ENCODE measurements at regions not wholly inside any gene's neighbourhood (a gene's known extent, or its start where the extent isn't known, plus 50 kb on each side); places are given as distances from the start of the nearest gene placed in this dataset.

GRCh38 chr22:44625421-44625760, 76.6 kb upstream of the PRR5 start:
- TF ChIP-seq CTCF (IDR thresholded peaks at IDR 0.05), result no peak
- Histone ChIP-seq H3K27ac (no peak overlapping the region), H3K4me3 (no peak overlapping the region), H3K36me3 (ENCODE audit: insufficient read depth in 1 of 2, low read depth in 1 of 2) (no peaks in the 10 kb centered on the region), H3K4me1 (no peaks in the 10 kb centered on the region), H3K27me3 (ENCODE audit: insufficient read depth in 3 of 3, low read length in 2 of 3) (peaks cover 0 to 36% (median 7%) of the 10 kb centered on the region in 3 donors), H3K9me3 (no peaks in the 10 kb centered on the region)
- 74 to 82% (median 81%) methylated on average over 7 of the region's 7 CpGs for WGBS, 3 donors
- intact Hi-C loops (cut with DNase I), result loop anchor here (5.0 to 10.0 kb wide), 4 partner anchors 521 to 1238 kb away; no protein-coding TSS in a partner anchor
- ATAC-seq (no peak), DNase-seq (peak in 1 of 2 donors; percentile 31)

- DNase-seq (peak in 1 of 2 donors; percentile 37), ATAC-seq (no peak)
- TF ChIP-seq CTCF (IDR thresholded peaks at IDR 0.05), result no peak
- no peak overlapping the region for H3K27ac ChIP-seq
- no peak overlapping the region for H3K4me3 ChIP-seq
- no peaks in the 10 kb centered on the region for H3K4me1 ChIP-seq
- intact Hi-C loops (cut with DNase I), result loop anchor here (5.0 to 10.0 kb wide), 4 partner anchors 520 to 1238 kb away; no protein-coding TSS in a partner anchor
- H3K9me3 ChIP-seq, result no peaks in the 10 kb centered on the region
- 74 to 79% (median 76%) methylated on average over 25 to 27 of the region's 27 CpGs for WGBS, 3 donors
- H3K36me3 ChIP-seq (ENCODE audit: insufficient read depth in 1 of 2, low read depth in 1 of 2), result no peaks in the 10 kb centered on the region
- peaks cover 0 to 41% (median 12%) of the 10 kb centered on the region in 3 donors for H3K27me3 ChIP-seq (ENCODE audit: insufficient read depth in 3 of 3, low read length in 2 of 3)
These were observed 77.1 kb upstream of the PRR5 start for GRCh38 chr22:44624689-44625420.

- ATAC-seq (no peak), DNase-seq (peak in 1 of 2 donors; percentile 36)
- Histone ChIP-seq H3K4me1 (no peaks in the 10 kb centered on the region), H3K9me3 (no peaks in the 10 kb centered on the region), H3K36me3 (ENCODE audit: insufficient read depth in 1 of 2, low read depth in 1 of 2) (no peaks in the 10 kb centered on the region), H3K27me3 (ENCODE audit: insufficient read depth in 3 of 3, low read length in 2 of 3) (peaks cover 0 to 42% (median 15%) of the 10 kb centered on the region in 3 donors), H3K4me3 (no peak overlapping the region), H3K27ac (no peak overlapping the region)
- intact Hi-C loops (cut with DNase I), result loop anchor here (10.0 kb wide), 3 partner anchors 519 to 629 kb away; no protein-coding TSS in a partner anchor
- no peak for TF ChIP-seq CTCF (IDR thresholded peaks at IDR 0.05)
- WGBS, 3 donors, result 49 to 60% (median 55%) methylated on average over 23 to 24 of the region's 24 CpGs
These were observed 78.1 kb upstream of the PRR5 start for GRCh38 chr22:44623771-44624510.

- H3K27ac ChIP-seq, result no peak overlapping the region
- H3K27me3 ChIP-seq (ENCODE audit: insufficient read depth in 3 of 3, low read length in 2 of 3), result peaks cover 0 to 46% (median 21%) of the 10 kb centered on the region in 3 donors
- WGBS, 3 donors, result 76 to 77% (median 77%) methylated on average over 11 of the region's 11 CpGs
- H3K4me3 ChIP-seq, result no peak overlapping the region
- TF ChIP-seq CTCF (IDR thresholded peaks at IDR 0.05), result no peak
- no peaks in the 10 kb centered on the region for H3K36me3 ChIP-seq (ENCODE audit: insufficient read depth in 1 of 2, low read depth in 1 of 2)
- intact Hi-C loops (cut with DNase I), result loop anchor here (10.0 kb wide), 3 partner anchors 518 to 628 kb away; no protein-coding TSS in a partner anchor
- no peaks in the 10 kb centered on the region for H3K9me3 ChIP-seq
- ATAC-seq (no peak), DNase-seq (peak in 1 of 2 donors; percentile 33)
- H3K4me1 ChIP-seq, result no peaks in the 10 kb centered on the region
These were observed 79.3 kb upstream of the PRR5 start for GRCh38 chr22:44622679-44623078.

Data from psoas muscle (tissue), 7 donors.